K562 (cell line): ENCODE measurements at regions not wholly inside any gene's neighbourhood (a gene's known extent, or its start where the extent isn't known, plus 50 kb on each side); places are given as distances from the start of the nearest gene placed in this dataset.

Experiments used
- ATF7 ChIP-seq: fragments of 450-650 bp; IDR thresholded peaks from 2 replicates; pipeline ENCODE4 v1.7.1; 2014; ENCODE audit warnings: mild to moderate bottlenecking, moderate library complexity
- MEF2A ChIP-seq: IDR thresholded peaks from 2 replicates; pipeline ENCODE4 v1.6.1; 2011; ENCODE audit warnings: low read depth, mild to moderate bottlenecking, low read length, moderate library complexity; ENCODE audit not compliant: control insufficient read depth
- RREB1 ChIP-seq: fragments of 250-450 bp; sonication (Bioruptor Pico); IDR thresholded peaks from 2 replicates; pipeline ENCODE4 v1.4.0; 2020
- SRSF3 ChIP-seq: fragments of 200-400 bp; formaldehyde crosslinking; IDR thresholded peaks from 2 replicates; pipeline ENCODE4 v1.6.1; 2016; ENCODE audit warnings: mild to moderate bottlenecking, low read length, moderate library complexity; ENCODE audit not compliant: insufficient read depth
- TBL1XR1 ChIP-seq, 2 experiments: IDR thresholded peaks; 2 replicates each; pipeline ENCODE4 v1.6.1; 2012; ENCODE audit warnings: improper control_type of control experiment in 2 of 2, low read length in 2 of 2, mild to moderate bottlenecking in 1 of 2
- ZFP30 ChIP-seq: fragments of 250-450 bp; sonication (Bioruptor Pico); IDR thresholded peaks from 2 replicates; pipeline ENCODE4 v1.8.0; 2022; ENCODE audit warnings: moderate library complexity, mild to moderate bottlenecking, inconsistent platforms, borderline replicate concordance
- ZNF639 ChIP-seq, 2 experiments: fragments of 200-800 bp in 1 of 2; sonication (Bioruptor generic) in 1 of 2; sonication (generic) in 1 of 2; formaldehyde crosslinking in 1 of 2; IDR thresholded peaks in 1 of 2; conservative IDR thresholded peaks in 1 of 2; 2 replicates each; pipeline versions ENCODE4 v1.5.0 to v1.6.1; 2016 to 2020; ENCODE audit warnings: missing compliant biosample characterization in 1 of 2, missing genetic modification characterization in 1 of 2, missing genetic modification reagents in 1 of 2

GRCh38 chr12:97169889-97170567, 263.0 kb downstream of the NEDD1 start:
- TF ChIP-seq MEF2A (no peak), ZFP30 (no peak), SRSF3 (no peak), ATF7 (no peak), TBL1XR1 (IDR thresholded peaks at IDR 0.05; ENCODE audit: low read length in 2 of 2) (no peak), ZNF639 (CRISPR knock-in tag; conservative IDR thresholded peaks at IDR 0.05 in 1 of 2, IDR thresholded peaks at IDR 0.05 in 1 of 2) (no peak), RREB1 (CRISPR knock-in tag) (no peak)
